ENCODE measurements at regions not wholly inside any gene's neighbourhood (a gene's known extent, or its start where the extent isn't known, plus 50 kb on each side); places are given as distances from the start of the nearest gene placed in this dataset.

- H3K79me2 ChIP-seq (ENCODE audit: insufficient read depth, low read length) = no peaks in the 10 kb centered on the region
- peaks cover 0 to 4% of the 10 kb centered on the region in 2 experiments; a peak in 1 of 5 replicates for H3K9me3 Mint-ChIP-seq
- no peak overlapping the region for H3K27ac ChIP-seq (ENCODE audit: insufficient read length, low read depth, low read length)
- H3K9ac ChIP-seq (ENCODE audit: extremely low read depth, insufficient read length, low read length) = no peak overlapping the region
- WGBS (ENCODE audit: extremely low coverage, insufficient read length, low lambda C conversion rate) = no CpG with 5 or more reads among the region's 3 CpGs
- H3K23me2 ChIP-seq (ENCODE audit: insufficient read length, low read depth, low read length, poor library complexity, severe bottlenecking) = no peaks in the 10 kb centered on the region
- no peak overlapping the region for H3K18ac ChIP-seq (ENCODE audit: insufficient read length, low read depth, low read length)
- H3K4me2 ChIP-seq (ENCODE audit: insufficient read depth, insufficient read length, low read length) = no peak overlapping the region
- no peak overlapping the region for H3T11ph ChIP-seq (ENCODE audit: low read length)
- H2AFZ ChIP-seq (ENCODE audit: low read length) = no peak overlapping the region
- H3K27me3 ChIP-seq (ENCODE audit: insufficient read depth, low read length) = no peaks in the 10 kb centered on the region
- no peak for TF ChIP-seq CTCF (conservative IDR thresholded peaks at IDR 0.05)
- no peak overlapping the region for H3K56ac ChIP-seq (ENCODE audit: insufficient read length, low read depth, low read length)
- H2BK12ac ChIP-seq (ENCODE audit: insufficient read length, low read depth, low read length) = no peak overlapping the region
- no peak overlapping the region for H2AK5ac ChIP-seq (ENCODE audit: insufficient read length, low read length)
- no peak overlapping the region for H3K14ac ChIP-seq (ENCODE audit: insufficient read depth, low read length)
- DNase-seq = no peak
- H3K36me3 Mint-ChIP-seq (ENCODE audit: insufficient read depth in 1 of 3, low read depth in 3 of 3) = no peaks in the 10 kb centered on the region
- no peak overlapping the region for H2BK20ac ChIP-seq (ENCODE audit: low read depth, low read length, poor library complexity, severe bottlenecking)
- H2BK5ac ChIP-seq (ENCODE audit: insufficient read length, low read length) = no peak overlapping the region
- H3K4me1 Mint-ChIP-seq = peaks cover 3 to 4% of the 10 kb centered on the region in 2 experiments
- no peak overlapping the region for H2BK15ac ChIP-seq (ENCODE audit: low read depth, low read length)
- H4K5ac ChIP-seq (ENCODE audit: insufficient read length, low read depth, low read length) = no peak overlapping the region
- no peaks in the 10 kb centered on the region; the same call in 1 of the 2 replicates for H3K27me3 Mint-ChIP-seq (ENCODE audit: low read depth)
- H4K8ac ChIP-seq (replicated peaks; ENCODE audit: insufficient read length, low read depth, low read length) = no peak overlapping the region
- no peaks in the 10 kb centered on the region for H3K79me1 ChIP-seq (ENCODE audit: insufficient read depth, low read depth, low read length, poor library complexity, severe bottlenecking)
- no peaks in the 10 kb centered on the region for H3K4me1 ChIP-seq (ENCODE audit: insufficient read depth, low read length)
- H3K4me3 Mint-ChIP-seq = no peak overlapping the region
- no peaks in the 10 kb centered on the region for H4K20me1 ChIP-seq (ENCODE audit: control insufficient read depth, insufficient read depth, insufficient read length)
- no peak overlapping the region for H3K23ac ChIP-seq (ENCODE audit: insufficient read length, low read depth, low read length)
- H4K91ac ChIP-seq (ENCODE audit: insufficient read length, low read depth, low read length) = no peak overlapping the region
- H3K9me3 ChIP-seq (ENCODE audit: control insufficient read depth, low read depth, low read length) = no peaks in the 10 kb centered on the region
- no peak overlapping the region for H3K4ac ChIP-seq (ENCODE audit: low read depth, low read length)
- H3K27ac Mint-ChIP-seq = no peak overlapping the region
- no peak overlapping the region for H2BK120ac ChIP-seq (ENCODE audit: low read depth, low read length, poor library complexity, severe bottlenecking)
These were observed 298.5 kb upstream of the PCSK5 start for GRCh38 chr9:75591972-75592371.

All from H9 (cell line).